ENCODE measurements at regions not wholly inside any gene's neighbourhood (a gene's known extent, or its start where the extent isn't known, plus 50 kb on each side); places are given as distances from the start of the nearest gene placed in this dataset.
"Not testable (repeated sequence)": the region's sequence is repeated elsewhere in the genome, so short reads cannot be mapped to it uniquely, and the experiment has no call there.

DNA sequence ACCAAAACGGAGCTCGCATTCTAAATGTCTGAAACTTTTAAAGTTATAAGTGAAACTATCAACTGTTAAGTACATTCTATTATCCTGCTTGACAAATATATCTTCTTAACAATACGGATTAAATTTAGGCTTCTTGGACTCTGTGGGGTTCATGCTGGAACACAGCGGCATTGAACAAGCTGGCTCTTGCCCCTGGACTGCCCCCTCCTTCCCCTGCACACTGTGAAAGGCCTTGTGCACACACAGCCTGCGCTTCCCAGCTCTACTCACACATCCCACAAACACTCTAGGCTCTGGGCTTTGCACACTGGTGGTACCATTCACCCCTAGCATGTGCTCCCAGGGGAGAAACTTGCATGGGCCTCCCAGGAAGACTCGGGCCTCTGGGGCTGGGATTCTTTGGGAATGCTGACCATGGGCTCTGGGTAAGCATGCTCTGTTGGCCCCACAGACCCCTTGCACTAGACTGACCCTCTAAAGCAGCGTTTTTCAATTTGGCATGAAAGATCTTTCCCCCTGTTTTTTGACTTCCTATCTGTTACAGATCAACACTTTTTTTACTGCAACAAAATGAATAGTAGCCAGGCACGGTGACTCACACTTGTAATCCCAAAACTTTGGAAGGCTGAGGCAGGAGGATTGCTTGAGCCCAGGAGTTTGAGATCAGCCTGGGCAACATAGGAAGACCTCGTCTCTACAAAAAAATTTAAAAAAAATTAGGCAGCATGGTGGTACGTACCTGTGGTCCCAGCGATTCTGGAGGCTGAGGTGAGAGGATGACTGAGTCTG, 96.2 kb upstream of the CPM start:
- DNase-seq (ENCODE audit: low spot score): no peak

DNA sequence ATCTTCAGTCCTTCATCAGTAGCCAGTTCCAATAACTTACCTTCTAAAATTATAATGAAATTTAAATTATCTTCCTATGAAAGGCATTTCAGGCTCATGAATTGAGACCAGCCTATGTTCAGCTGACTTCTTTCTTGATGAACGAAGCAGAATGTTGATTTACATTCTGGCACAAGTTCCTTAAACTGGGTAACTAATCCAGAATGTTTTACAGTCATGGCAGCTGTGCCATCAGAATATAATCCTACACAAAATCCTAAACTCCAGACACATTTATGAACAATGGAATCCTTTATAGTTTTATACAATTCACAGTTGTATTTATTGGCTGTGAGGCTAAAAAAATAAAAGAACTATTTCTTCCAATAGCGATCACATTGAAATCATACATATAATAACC, 97.3 kb upstream of the CPM start:
- no peak for DNase-seq (ENCODE audit: low spot score)

DNA sequence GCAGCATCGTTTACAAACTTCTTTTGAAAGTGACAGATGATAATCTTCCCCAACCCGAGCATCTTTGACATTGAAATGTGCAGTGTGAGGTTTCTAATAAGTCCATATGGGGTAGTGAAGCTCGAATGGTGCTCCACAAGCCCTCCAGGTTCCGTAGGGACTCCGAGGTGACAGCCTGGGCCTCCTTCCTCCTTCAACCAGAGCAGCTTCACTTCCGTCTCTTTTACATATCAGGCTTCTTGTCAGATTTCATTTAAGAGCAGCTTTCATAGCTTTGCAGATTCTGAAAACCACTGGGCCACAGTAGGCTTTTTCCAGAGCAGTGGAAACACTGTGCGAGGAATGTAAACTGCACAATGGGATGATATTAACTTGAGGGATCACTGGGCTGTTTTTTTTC, 103.6 kb upstream of the CPM start:
- DNase-seq (ENCODE audit: low spot score): no peak

DNA sequence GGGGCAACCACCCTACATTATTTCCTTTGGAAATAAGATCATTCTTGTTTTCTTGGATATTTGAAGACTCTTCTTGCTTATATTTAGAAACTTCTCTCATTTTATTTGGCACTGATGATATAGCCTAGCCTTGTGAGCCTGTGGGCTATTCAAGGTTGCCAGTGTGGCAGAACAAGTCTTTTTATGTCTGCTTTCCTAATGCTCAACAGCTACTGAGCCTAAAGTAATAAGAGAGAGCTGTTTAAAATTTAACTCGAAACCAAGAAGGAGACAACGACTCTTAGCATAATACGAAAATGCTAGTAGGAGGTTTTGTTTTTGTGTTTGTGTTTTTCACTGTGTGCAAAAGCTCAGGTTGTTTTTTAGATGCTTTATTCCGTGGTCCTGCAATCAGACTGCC, 104.0 kb upstream of the CPM start:
- no peak for DNase-seq (ENCODE audit: low spot score)

DNA sequence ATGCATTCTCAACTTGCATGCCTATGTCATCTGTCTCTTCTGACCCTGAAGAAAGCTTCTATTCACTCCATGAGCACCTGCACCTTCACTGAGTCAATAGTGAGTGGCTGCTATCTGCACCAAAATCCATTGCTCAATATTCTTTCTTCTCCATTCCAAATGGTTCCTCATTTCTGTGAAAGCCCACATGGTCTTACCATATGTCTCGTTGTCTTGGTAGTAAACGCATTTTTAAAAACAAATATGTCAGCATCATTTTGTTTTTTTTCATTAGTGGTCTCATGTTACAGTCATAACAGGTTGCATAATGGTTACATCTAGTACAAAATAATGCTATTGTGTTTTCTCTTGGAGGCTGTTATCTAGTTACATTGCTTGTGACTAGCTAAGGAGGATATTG, 106.9 kb upstream of the CPM start:
- peak; percentile 6 for DNase-seq (ENCODE audit: low spot score)

DNA sequence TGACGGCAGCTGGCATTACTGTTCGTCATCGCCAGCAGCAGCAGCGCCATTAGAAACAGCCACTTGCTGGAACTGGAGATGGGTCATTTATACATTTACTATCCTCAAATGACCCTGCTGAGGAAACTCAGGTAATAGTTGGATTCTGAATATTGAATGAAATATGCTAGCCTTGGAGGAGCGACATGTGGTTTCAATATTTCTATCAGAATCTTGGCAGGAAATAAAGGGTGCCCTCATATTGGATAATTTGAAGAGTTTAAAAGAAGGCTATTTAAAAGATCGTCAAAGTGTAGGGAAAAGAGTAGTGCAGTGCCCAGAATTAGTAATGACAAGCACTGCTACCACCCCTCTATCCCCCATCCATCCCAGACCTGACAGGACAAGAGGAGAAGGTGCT, 109.6 kb upstream of the CPM start:
- no peak for DNase-seq (ENCODE audit: low spot score)

DNA sequence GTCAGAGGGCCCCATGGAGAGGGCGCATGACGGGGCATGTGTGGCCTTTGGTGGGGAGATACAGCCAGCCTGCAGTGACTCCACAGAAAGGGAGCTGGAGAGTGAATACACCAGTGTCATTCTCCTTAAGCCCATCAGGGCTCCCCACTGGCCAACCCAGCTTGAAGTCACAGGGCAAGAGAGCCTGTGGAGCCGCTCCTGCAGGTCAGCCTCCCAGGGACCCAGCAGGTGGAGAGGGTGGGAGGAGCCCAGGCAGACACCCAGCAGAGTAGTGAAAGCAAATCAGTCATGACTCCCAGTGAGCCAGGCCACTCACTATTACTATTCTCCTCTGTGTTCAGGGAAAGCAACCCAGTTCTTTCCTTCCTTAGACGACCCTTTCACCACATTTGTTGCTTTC, 110.0 kb upstream of the CPM start:
- no peak for DNase-seq (ENCODE audit: low spot score)

DNA sequence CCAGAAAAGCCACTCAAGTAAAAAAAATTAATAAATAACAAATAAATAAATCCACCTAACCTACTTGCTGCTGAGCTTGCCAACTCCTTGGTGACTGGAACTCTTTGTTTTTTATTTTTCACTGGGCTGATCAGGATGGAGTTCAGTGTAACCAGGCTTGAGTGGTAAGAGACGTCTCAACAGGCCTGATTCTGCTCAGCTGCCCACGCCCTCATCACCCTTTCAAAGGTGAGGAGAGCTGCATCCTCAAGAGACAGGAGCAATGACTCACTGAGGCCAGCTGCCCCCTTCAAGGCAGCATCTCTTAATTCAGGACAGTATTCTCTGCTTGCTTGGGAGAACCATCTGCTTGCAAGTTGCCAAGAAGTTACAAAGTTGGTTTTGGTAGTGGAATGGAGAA, 111.9 kb upstream of the CPM start:
- no peak for DNase-seq (ENCODE audit: low spot score)

DNA sequence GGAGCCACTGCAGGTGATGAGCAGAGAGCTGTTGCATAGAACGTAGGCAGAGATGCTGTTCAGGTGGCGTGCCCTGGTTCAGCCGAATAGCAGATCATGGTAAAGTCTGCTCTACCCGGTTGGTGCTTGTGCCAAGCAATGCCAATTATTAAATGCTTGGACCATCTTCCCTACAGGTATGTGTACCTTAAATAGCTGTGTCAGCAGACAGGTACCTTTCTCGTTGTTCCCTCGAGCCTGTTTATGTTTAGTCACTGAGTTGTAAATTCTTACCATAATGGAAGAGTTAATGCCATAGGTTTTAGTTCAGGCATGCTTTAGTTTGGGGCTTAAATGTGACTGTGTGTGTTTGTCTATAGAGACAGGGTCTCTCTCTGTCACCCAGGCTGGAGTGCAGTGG, 112.5 kb upstream of the CPM start:
- DNase-seq (ENCODE audit: low spot score): no peak

DNA sequence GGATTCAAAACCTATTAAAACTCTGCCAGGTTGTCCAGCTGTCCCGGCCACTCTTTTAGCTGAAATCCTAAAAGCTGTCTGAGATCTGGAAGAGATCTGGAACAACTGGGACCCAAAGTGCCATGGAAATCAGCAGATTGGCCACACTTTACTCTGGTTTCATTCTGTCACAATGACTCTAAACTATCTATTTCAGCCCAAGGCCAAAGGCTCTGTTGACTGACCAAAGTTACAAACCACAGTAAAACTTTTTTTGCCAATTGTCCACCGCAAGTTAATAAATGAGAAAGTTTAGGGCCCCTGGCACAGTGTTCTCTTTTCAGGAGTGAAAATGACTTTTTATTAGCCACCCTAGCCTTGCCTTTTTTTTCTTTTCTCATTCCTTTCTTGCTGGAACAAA, 113.4 kb upstream of the CPM start:
- no peak for DNase-seq (ENCODE audit: low spot score)

DNA sequence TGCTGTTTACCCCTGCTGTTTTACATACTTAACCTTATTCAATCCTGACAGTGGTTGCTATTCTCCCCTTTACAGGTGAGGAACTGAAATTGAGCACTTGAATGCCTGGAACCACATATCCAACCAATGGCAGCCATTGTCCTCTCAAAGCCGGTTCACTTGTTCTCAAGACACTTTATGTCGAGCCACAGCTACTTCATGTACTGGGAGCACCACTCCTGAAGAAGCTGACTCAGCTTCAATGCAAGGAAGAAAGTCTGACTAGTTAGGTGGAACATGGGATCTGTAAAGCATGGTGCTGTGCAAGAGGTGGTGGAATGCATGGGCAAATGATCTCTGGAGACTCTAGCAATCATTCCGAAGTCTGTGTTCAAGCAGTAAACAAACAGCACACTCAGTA, 113.9 kb upstream of the CPM start:
- DNase-seq (ENCODE audit: low spot score): no peak

DNA sequence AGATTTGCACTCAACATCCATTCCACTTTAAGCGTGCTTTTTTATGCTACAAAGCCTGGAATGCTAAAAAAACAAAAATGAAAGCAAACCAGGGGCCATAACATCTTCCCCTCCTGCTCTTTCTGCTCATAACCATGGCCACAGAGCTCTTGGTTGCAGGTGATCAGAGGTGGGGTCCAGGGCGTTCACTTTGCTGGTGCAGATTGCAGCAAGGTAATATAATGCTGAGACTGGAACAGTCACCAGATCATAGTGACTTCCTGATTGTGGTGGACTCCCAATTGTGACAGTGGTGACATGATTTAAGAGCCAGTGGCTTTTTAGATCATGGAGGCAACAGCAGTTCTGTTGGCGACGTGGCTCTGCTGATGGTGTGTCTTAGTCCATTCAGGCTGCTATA, 115.0 kb upstream of the CPM start:
- DNase-seq (ENCODE audit: low spot score): no peak

DNA sequence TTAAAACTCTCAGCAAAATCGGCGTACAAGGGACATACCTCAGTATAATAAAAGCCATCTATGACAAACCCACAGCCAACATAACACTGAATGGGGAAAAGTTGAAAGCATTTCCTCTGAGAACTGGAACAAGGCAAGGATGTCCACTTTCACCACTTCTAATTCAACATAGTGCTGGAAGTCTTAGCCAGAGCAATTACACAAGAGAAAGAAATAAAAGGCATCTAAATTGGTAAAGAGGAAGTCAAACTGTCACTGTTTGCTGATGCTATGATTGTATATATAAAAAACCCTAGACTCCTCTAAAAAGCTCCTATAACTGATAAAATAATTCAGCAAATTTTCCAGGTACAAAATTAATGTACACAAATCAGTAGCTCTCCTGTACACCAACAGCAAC, 116.9 kb upstream of the CPM start:
- DNase-seq (ENCODE audit: low spot score): not testable (repeated sequence)

DNA sequence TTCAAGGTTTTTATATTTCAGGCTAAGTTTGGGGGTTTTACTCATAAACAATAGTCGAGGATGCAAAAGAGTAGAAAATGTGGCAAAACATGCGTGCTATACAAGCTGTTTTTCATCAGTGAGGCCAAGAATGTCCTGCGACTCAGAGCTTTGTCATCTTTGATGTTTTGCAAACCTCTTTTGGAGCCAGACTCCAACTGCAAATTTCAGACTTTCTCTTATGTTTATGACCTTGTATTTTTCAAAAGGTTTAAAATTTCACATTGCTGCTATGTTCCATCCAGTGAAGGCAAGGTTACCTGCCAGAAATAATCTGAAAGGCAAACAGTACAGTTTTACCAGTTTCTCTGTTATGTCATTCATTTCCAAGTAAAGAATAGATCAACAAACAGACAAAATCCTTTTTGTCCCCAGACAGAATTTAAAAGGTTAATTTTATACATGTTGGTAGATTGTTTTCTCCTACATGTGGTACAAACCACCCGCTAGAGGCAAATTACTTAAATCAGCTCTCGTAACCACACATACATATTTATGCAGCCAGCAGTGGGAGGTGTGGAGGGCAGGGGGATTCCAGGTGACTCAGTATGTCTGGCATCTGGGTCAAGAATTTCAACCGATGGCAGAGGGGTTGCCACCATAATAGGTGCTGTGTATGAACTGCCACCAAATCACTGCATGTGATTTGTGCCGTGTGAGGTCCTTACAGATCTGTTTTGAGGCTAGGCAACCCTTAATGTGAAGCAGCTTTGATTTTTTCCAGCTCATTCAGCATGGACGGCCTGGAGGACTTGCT, 119.8 kb upstream of the CPM start:
- DNase-seq (ENCODE audit: low spot score): peak; percentile 37

DNA sequence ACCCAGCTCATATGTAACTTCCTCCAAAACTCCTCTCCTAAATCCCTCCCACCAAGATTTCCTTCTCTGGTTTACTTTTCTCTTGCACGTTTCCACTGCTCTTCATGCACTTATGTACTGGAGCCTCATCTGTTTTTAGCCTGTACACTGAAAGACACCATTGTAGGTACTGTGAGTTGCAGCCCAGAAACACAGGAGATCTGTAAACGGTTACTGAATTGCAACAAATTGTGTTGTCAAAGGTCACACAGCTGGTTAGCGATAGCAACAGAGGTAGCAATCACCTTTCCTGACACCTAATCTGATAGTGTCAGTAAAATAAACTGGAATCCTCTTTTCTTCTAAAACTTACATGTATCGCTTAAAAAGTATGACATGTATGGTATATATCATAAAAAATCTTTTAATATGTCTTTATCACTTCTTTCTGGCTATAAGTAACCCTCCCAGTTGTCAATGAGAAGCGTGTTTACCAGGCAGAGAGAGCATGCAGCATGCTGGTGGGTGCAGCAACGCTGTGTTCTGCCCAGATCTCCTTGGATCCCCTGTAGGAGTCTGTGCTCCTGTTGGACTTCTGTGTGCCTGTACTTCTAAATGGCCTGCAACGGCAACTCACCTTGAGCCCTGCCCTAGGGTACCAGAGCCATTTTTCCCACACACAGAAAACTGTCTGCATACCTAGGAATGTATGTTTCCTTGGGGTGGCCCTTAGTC, 121.5 kb upstream of the CPM start:
- DNase-seq (ENCODE audit: low spot score): no peak

DNA sequence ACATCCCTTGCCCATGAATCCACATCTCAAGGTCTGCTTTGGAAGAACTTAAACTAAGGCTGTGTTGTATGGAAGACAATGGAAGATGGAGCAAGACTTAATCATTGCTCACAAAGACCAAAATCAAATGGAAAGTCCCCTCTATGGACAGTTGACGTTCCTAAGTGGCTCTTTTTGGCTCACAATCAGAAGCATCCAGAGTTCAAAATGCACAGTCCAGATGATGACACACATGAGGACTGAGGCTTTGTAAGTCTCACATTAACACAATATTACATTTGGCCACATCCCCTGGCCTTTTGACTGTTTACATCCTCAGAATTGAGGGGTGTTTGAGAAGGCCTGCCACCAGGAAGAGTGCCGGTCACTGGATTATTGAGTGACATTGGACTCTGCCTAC, 122.3 kb upstream of the CPM start:
- DNase-seq (ENCODE audit: low spot score): no peak

DNA sequence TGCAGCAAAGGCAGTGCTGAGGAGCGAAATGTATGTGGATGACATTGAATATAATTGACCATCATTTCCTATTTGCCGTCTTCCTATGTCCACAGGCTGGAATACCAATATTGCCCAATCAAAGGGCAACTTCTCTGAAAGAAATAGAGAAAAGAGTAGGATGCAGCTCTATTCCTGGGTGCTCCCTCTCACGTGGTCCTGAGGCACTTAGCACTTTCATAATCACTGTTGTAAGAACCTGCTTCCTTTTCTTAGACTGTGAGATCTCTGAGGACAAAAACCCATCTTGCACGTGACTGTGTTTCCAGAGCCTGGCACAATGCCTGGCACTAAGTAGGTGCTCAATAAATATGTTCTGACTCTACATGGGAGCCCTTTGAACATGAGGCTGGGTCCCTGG, 122.7 kb upstream of the CPM start:
- no peak for DNase-seq (ENCODE audit: low spot score)

DNA sequence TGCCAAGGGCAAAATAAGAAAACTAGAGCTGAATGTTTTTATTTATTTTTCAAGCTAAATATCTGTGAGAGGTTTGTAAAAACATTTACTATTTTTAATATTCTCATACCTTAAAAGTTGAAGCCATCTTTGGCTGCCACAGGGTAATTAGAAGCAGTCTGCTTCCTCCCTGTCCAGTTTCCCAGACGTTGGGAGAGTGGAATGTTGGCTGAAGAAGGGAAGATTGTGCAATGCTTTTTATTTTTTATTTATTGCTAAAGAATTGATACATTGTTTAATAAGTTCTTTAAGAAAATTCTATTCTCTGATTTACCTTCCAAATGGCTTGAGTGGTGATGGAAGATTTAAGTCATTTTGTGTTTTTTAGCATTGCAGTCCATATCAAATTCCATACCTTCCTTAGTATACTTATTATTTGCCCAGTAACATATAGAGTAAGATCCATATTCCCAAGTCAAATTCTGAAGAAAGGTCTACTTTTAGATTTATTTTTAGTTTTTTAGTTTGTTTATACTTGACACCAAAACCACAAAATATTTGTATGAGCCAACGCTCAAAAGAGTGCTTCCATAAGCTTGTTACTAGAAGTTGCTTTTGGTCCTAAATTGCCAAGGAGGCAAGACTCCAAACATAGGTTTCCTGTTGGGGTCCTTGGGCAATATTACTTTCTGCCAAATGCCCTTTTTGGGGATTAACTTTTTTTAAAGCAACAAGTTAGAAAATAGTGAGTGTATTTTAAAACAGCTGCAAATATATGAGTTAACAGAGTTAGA, 124.0 kb upstream of the CPM start:
- no peak for DNase-seq (ENCODE audit: low spot score)

DNA sequence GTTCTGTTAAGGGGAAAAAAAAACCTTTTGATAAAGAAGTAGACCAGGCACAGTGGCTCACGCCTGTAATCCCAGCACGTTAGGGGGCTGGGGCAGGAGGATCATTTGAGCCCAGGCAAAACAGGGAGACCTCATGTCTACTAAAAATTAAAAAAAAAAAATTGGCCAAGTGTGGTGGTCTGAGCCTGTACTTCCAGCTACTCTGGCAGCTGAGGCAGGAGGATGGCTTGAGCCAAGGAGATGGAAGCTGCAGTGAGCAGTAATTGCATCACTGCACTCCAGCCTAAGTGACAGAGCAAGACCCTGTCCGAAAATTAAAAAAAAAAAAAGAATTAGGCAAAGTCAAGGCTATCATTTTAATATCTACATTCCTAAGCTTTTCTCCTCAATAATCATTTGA, 124.8 kb upstream of the CPM start:
- no peak for DNase-seq (ENCODE audit: low spot score)

DNA sequence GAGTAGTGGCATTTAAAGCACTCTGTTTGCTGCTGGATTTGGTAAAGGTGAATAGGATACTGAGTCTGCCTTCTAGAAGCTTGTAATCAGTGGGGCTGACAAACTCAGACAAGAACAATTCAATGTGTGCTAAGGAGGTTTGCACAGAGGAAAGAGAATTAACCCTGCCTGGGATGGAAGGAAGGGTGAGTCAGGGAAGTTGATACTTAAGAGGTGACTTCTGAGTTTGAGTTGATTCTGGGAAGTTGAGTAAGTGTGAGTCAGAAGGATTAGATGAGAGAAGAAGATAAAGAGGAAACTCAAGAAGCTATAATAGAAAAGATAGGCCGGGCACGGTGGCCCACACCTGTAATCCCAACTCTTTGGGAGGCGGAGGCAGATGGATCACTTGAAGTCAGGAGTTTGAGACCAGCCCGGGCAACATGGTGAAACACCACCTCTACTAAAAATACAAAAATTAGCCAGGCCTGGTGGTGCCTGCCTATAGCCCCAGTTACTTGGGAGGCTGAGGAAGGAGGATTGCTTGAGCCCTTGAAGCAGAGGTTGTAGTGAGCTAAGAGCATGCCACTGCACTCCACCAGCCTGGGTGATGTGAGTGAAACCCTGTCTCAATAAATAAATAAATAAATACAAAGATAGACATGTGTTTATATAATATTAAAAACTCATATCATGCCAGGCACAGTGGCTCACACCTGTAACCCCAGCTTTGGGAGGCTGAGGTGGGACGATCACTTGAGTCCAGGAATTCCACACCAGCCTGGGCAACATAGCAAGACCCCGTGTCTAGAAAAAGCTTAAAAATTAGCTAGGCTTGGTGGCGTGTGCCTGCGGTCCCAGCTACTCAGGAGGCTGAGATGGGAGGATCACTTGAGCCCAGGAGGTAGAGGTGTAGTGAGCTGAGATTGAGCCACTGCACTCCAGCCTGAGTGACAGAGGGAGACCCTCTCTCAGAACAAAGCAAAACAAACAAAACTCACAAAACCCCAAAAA, 126.8 kb upstream of the CPM start:
- no peak for DNase-seq (ENCODE audit: low spot score)

DNA sequence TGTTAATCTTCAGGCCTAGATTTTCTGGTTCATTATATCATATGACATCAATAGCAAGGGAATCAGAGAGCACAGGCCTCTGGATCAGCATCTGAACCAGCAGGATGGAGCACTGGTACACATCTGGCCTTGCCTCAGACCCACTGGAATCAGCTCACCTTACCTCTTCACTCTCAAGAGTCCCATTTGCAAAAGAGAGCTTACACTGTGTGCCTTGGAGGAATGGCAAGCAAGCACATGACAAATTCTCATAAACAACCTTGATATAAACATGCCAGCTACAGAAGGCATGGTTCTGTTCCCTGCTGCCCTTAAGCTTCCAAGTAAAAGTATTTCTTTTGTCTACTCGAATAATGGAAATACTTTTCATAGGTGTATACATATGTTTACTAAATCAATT, 128.6 kb upstream of the CPM start:
- DNase-seq (ENCODE audit: low spot score): no peak

Data from NAMALWA (cell line).